ENCODE measurements at regions not wholly inside any gene's neighbourhood (a gene's known extent, or its start where the extent isn't known, plus 50 kb on each side); places are given as distances from the start of the nearest gene placed in this dataset.

GRCh38 chr1:243924188-243924587 is 74.1 kb upstream of the AKT3 start:
- TF ChIP-seq ZNF274 (CRISPR knock-in tag; IDR thresholded peaks at IDR 0.05) (no peak), SP1 (IDR thresholded peaks at IDR 0.05) (no peak), SP1 (CRISPR knock-in tag; IDR thresholded peaks at IDR 0.05) (no peak), BHLHE40 (IDR thresholded peaks at IDR 0.05; ENCODE audit: low read length) (no peak), CTCF (CRISPR knock-in tag; IDR thresholded peaks at IDR 0.05) (no peak), TCF7L2 (IDR thresholded peaks at IDR 0.05; ENCODE audit: low read depth, low read length) (no peak), RXRB (CRISPR knock-in tag; IDR thresholded peaks at IDR 0.05; ENCODE audit: borderline replicate concordance) (no peak)

Measured in HepG2 (cell line).